RCC 7860 (cell line): ENCODE measurements at regions not wholly inside any gene's neighbourhood (a gene's known extent, or its start where the extent isn't known, plus 50 kb on each side); places are given as distances from the start of the nearest gene placed in this dataset.
A peak's percentile ranks its signal among the peaks of the same experiment; 100 is the strongest.

Experiments used
- DNase-seq: peaks from one replicate; pipeline ENCODE4 v3.0.0-alpha.2; 2015; ENCODE audit warnings: low spot score
- FAIRE-seq: peaks from 2 replicates; lab custom pipeline; 2012; peaks lifted over from hg19 to GRCh38; lab: Jason Lieb, UNC

DNA sequence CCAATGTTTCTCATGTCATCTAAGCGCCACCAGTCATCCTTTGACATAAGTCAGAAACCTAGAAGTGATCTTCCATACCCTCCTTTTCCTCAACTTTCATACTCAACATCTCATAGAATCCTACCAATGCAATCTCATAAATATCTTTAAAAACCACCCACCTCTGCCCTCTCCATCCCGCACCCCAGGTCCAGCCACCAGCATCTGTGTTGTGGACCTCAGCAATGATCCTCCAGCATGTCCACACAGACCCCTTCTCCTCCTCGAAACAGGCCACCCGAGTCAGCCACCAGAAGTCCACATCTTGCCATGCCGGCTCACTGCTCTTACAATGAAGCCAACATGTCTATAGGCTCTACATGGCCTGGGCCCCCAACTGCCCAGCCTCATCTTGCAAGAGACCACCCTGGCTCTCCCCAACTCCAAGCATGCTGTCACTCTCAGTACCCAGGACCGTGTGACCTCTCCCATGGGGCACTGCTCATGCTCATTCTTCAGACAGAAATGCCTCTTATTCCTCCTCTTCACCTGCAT, 636.7 kb upstream of the ID2 start:
- FAIRE-seq = no peak

DNA sequence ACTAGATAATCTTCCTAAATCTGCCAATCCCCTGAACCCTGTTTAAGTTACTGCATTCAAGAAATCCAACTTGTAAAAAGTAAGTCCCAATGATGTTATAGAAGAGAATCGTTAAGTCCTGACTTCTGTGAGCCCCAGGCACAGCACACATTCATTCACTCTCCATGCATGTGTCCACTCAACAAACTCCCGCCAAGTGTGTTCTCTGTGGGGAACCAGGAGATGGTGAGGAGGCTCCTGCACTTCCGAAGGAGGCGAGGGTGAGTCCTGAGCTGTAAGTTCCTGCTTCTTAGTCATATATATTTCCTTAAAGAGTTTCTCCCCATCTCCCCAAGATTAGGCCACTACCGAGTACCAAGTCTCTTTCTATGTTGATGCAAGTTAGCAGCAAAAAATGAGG, 635.0 kb upstream of the ID2 start:
- DNase-seq (no peak), FAIRE-seq (no peak)

More for the DNA sequence above, 636.7 kb upstream of the ID2 start:
- no peak for DNase-seq

GRCh38 chr2:8049176-8049575, 632.7 kb upstream of the ID2 start:
- no peak for FAIRE-seq
- DNase-seq = no peak

GRCh38 chr2:8049851-8050571, 631.8 kb upstream of the ID2 start:
- FAIRE-seq = no peak

DNA sequence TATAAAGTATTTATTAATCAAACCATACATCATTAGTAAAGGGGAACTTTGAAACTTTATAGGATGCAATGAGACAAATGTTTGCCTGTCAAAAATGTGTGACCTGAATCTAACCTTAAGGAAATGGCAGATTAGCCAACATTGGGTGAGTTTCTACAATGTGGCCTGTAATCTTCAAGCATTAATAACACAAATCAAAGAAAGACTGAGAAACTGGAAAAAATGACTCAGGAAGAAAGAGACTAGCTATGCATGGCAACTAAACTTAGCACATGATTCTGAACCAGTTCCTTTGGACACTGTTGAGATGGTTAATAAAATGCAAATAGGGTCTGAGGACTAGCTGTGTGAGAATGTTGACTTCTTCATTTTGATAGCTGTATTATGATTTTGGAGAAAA, 628.6 kb upstream of the ID2 start:
- FAIRE-seq (no peak), DNase-seq (no peak)

More at GRCh38 chr2:8049851-8050571, 631.8 kb upstream of the ID2 start:
- DNase-seq = no peak

DNA sequence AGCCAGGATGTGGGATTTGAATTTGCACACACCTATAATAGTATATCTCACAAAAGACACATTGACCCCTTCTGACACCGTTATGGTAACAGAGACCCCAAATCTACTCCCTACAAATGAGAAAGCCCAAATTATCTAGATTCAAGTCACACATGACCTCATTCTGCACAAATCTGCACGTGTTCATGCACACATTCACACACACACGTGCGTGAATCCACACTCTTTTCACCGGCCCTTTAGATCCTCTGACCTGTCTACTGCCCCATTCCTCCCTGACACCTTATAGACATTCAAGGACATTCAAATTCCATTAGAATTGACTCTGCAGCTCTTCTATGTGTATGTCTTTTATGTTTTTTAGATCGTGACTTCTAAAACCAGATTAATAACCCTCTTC, 627.8 kb upstream of the ID2 start:
- no peak for DNase-seq
- no peak for FAIRE-seq

- no peak for FAIRE-seq
- DNase-seq = no peak
These were observed 623.2 kb upstream of the ID2 start for GRCh38 chr2:8058652-8059051.

GRCh38 chr2:8059255-8059654, 622.6 kb upstream of the ID2 start:
- no peak for DNase-seq
- FAIRE-seq = no peak

DNA sequence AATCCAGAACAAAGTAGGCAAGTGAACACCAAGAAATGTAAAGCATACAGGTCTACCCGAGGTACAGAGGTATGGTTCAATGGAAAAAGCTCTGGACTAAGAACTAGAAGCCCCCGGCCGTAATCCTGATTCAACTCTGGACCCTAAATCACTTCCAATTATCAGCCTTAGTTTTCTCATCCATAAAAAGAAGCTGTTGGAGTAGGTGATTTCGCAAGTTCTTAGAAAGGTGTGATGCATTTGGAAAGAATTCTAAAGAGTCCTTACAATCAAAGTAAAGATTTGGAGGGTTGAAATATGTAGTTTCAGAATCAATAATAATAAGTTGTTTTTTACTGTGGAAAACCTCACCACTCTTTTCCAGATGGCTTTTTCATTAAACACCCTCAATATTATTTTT, 622.1 kb upstream of the ID2 start:
- FAIRE-seq (no peak), DNase-seq (no peak)

- DNase-seq (no peak), FAIRE-seq (no peak)
These were observed 620.6 kb upstream of the ID2 start for GRCh38 chr2:8061219-8061618.

DNA sequence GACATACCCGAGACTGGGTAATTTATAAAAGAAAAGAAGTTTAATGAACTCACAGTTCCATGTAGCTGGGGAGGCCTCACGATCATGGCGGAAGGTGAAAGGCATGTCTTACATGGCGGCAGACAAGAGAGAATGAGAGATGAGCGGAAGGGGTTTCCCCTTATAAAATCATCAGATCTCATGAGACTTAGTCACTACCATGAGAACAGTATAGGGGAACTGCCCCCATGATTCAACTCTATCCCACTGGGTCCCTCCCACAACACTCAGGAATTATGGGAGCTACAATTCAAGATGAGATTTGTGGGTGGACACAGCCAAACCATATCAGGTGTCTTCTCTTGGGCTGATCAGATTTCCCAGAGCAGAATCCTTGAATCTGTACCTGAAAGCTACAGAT, 617.3 kb upstream of the ID2 start:
- DNase-seq (no peak), FAIRE-seq (no peak)

GRCh38 chr2:8065191-8065590, 616.7 kb upstream of the ID2 start:
- FAIRE-seq = no peak
- DNase-seq = no peak

GRCh38 chr2:8067784-8068336, 614.0 kb upstream of the ID2 start:
- DNase-seq = no peak
- no peak for FAIRE-seq

GRCh38 chr2:8072907-8073306, 608.9 kb upstream of the ID2 start:
- FAIRE-seq = no peak
- no peak for DNase-seq

DNA sequence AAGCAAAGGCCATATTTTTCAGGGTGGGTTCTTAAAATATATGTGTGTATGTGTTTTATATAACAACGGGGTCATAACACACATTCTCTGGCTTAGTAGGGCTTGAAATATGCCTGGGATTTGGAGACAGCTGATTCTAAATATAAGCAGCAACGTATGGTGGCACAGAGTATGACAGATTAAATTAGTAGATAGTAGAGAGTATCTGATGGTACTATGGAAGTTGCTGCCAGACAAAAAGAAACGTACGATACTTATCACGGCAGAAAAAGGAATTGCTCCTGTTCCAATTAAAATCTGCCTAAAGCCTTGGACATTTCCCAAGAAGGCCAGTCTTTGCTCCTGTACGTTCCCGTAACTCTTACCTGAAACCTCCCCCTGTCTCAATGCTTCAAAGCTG, 607.9 kb upstream of the ID2 start:
- no peak for DNase-seq
- FAIRE-seq = no peak

DNA sequence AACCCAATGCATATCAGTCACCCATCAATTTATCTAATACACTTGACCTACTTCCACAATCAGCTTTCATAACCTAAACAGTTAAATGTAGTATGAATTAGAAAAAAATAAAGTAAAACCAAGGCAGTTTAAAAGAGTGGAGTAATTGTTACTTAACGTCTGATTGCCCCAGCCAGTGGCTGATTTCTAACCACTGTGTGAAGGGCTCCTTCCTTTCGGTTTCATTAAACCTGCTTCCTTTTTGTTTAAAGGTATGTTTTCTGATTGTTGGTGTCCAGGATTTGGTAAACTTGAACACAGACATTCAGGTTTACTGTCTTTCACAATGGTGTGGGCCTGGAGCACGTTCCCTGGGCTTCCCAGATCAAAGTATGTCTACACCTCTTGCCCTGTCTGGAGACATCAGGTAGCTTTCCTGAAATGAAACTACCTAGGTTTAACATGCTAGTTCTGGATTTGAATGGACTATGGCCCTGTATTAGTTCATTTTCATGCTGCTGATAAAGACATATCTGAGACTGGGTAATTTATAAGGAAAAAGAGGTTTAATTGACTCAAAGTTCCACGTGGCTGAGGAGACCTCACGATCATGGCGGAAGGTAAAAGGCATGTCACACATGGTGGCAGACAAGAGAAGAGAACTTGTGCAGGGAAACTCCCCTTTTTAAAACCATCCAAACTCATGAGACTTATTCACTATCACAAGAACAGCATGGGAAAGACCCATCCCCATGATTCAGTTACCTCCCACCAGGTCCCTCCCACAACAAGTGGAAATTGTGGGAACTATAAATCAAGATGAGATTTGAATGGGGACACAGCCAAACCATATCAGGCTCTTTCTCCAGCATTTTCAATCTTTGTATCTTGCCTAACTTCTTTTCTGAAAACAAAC, 605.2 kb upstream of the ID2 start:
- no peak for FAIRE-seq
- DNase-seq = no peak

DNA sequence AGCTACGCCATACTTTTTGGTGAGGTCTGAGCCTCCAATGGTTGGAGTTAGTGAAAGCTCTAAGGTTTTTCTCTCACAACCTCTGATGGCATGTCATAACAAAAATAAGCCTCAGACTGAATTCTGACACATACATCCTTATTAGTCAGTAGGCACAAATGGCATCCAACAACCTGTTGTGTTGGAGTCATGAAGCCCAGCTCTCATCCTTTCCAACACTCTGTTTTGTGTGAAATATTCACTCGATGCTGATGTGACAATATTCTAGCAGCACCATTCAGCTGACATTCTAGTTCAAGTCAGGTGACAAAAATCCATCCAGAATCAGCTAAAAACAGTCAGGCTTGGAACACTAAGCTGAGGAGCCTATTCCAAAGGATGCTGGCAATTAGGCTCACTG, 603.2 kb upstream of the ID2 start:
- no peak for FAIRE-seq
- DNase-seq = no peak

- no peak for DNase-seq
- no peak for FAIRE-seq
These were observed 601.8 kb upstream of the ID2 start for GRCh38 chr2:8080063-8080462.

- DNase-seq = no peak
These were observed 600.7 kb upstream of the ID2 start for GRCh38 chr2:8081130-8081529.

GRCh38 chr2:8082840-8083239, 599.0 kb upstream of the ID2 start:
- DNase-seq (no peak), FAIRE-seq (no peak)

More at GRCh38 chr2:8081130-8081529, 600.7 kb upstream of the ID2 start:
- no peak for FAIRE-seq

DNA sequence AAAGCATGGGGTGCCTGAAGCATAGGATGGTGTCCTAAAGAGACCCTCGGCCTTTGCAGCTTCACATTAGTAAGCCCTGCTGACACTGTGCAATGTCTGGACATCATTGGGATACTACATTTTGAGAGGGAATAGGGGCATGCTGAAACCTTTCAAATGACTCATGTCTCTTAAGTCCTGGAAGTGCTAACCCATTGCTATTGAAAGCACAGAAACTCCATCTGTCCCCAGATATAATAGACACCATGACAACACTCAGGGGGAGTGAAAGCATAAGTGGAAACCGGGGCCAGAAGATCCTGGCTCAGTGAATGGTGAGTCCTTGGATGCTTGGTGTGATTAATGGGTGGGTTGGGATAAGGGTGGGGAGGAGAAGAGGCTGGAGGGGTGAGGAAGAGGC, 595.5 kb upstream of the ID2 start:
- peak; percentile 40 for DNase-seq
- no peak for FAIRE-seq
